Kidney epithelial cell (primary cell): ENCODE measurements at regions not wholly inside any gene's neighbourhood (a gene's known extent, or its start where the extent isn't known, plus 50 kb on each side); places are given as distances from the start of the nearest gene placed in this dataset.

Source experiments
- DNase-seq: peaks from one replicate; pipeline ENCODE4 v3.0.0-alpha.2; 2010; ENCODE audit warnings: low read depth
- H3K27me3 ChIP-seq: 2 replicates; pipeline ENCODE4 v1.6.0; 2011; ENCODE audit warnings: low read length; ENCODE audit not compliant: control insufficient read depth, insufficient read depth
- H3K36me3 ChIP-seq: 2 replicates; pipeline ENCODE4 v1.5.1; 2011; ENCODE audit warnings: low read length; ENCODE audit not compliant: control insufficient read depth, insufficient read depth
- H3K4me3 ChIP-seq: 2 replicates; pipeline ENCODE4 v1.5.1; 2011; ENCODE audit warnings: low read depth, mild to moderate bottlenecking, control low read depth, low read length
- TF ChIP-seq, protein P1 (sequence below): IDR thresholded peaks from 2 replicates; pipeline ENCODE4 v1.5.1; 2011; ENCODE audit warnings: mild to moderate bottlenecking, moderate library complexity, low read length, control low read depth, inconsistent platforms; ENCODE audit not compliant: insufficient read depth, poor library complexity, severe bottlenecking

DNA sequence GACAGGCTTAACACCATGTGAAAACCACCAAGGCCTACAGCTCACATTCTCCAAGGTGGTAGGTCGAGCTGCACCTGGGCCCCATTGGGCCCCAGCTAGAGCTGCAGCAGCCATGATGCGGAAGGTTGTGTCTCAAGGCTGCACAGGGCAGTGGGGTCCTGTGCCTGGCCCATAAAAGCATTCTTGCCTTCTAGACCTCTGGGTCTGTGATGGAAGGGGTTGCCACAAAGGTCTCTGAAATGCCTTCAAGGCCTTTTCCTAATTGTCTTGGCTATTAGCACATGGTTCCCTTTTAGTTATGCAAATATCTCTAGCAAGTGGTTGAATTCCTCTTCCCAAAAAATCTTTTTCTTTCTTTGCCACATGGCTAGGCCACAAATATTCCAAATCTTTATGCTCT lies 52.5 kb upstream of the C11orf58 start:
- Histone ChIP-seq H3K27me3 (no peaks in the 10 kb centered on the region), H3K36me3 (no peaks in the 10 kb centered on the region), H3K4me3 (no peak overlapping the region)
- TF ChIP-seq, protein P1, sequence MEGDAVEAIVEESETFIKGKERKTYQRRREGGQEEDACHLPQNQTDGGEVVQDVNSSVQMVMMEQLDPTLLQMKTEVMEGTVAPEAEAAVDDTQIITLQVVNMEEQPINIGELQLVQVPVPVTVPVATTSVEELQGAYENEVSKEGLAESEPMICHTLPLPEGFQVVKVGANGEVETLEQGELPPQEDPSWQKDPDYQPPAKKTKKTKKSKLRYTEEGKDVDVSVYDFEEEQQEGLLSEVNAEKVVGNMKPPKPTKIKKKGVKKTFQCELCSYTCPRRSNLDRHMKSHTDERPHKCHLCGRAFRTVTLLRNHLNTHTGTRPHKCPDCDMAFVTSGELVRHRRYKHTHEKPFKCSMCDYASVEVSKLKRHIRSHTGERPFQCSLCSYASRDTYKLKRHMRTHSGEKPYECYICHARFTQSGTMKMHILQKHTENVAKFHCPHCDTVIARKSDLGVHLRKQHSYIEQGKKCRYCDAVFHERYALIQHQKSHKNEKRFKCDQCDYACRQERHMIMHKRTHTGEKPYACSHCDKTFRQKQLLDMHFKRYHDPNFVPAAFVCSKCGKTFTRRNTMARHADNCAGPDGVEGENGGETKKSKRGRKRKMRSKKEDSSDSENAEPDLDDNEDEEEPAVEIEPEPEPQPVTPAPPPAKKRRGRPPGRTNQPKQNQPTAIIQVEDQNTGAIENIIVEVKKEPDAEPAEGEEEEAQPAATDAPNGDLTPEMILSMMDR, result no peak
- DNase-seq, result no peak

DNA sequence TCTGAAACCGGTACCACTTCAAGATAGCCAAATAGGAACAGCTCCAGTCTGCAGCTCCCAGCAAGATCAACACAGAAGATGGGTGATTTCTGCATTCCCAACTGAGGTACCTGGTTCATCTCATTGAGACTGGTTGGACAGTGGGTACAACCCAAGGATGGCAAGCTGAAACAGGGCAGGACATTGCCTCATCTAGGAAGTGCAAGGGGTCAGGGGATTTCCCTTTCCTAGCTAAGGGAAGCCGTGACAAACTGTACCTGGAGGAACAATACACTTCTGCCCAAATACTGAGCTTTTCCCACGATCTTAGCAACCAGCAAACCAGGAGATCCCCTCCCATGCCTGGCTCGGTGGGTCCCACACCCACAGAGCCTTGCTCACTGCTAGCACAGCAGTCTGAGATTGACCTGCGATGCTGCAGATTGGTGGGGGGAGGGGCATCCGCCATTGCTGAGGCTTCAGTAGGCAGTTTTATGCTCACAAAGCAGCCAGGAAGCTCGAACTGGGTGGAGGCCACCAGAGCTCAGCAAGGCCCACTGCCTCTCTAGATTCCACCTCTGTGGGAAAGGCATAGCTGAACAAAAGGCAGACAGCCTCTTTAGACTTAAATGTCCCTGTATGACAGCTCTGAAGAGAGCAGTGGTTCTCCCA lies 59.9 kb upstream of the C11orf58 start:
- no peak for DNase-seq
- Histone ChIP-seq H3K27me3 (no peaks in the 10 kb centered on the region), H3K36me3 (no peaks in the 10 kb centered on the region), H3K4me3 (no peak overlapping the region)
- TF ChIP-seq, protein P1, result no peak

DNA sequence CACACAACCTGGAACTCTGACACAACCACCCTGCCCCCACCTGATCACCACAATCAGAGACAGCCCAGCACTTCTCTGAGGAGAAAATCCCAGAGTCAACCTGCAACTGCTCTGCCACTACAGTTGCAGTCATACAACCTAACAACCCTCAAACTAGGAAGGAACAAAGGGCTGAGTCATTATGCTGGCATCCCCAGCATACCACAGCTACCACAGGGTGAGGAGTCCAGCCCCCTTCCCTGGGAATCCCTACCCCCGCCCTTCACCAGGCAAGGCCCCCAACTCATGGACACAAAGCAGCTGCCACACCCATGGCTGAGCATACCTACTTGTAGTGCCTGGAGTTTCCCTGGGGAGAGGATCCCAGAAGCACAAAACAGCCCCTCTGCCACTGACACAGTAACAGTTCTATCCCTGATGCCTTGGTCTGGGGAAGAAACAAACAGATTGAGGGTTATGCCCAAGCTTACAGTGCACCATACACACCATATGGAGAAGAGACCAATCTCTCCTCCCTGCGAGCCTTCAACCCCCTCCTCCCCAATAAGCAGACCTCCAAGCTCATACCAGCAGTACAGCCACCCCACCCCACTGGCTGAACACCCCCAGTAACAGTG lies 68.5 kb upstream of the C11orf58 start:
- H3K27me3 ChIP-seq, result no peaks in the 10 kb centered on the region
- peak; percentile 85 for DNase-seq

DNA sequence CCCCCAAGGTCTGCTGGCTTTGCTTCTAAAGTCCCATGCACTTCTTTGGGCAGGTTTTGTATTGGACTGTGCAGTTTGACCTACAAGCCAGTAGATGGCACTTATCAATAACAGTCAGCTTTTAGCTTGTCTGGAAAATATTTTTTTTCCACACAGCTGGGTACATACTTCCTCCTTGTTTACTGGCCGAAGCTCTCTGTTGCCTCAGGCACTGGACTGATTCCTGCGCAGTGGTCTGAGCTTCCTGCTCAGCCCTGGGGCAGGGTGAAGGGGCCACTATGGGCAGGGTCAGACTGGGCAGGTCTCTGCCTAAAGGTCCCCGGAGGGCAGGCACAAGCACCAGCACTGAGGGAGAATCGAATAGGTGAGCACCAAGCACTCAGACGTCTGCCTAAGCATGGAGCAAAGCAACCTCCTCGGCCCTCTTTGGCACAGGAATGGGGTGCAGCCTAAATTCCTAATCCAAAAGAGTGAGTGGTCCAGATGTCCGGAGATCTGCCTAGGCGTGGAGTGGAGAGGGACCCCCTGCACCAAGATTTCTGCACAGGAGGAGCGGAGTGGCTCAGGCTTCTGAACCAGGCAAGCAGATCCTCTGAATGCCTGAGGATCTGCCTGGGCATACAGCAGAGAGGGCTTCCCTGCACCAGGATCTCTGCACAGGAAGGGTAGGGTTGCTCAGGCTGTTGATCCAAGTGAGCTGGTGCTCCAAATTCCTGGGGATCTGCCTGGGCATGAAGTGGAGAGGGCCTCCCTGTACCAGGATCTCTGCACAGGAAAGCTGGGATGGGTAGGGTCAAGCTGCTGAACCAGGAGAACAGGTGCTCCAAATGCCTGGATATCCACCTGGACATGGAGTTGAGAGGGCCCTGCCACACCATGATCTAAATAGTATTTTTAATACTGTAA lies 105.9 kb upstream of the C11orf58 start:
- DNase-seq, result no peak
- no peak overlapping the region for H3K4me3 ChIP-seq
- no peaks in the 10 kb centered on the region for H3K36me3 ChIP-seq
- TF ChIP-seq, protein P1, result peak; percentile 53
- no peaks in the 10 kb centered on the region for H3K27me3 ChIP-seq

More for the DNA sequence above, 68.5 kb upstream of the C11orf58 start:
- no peak overlapping the region for H3K4me3 ChIP-seq
- TF ChIP-seq, protein P1, result no peak
- H3K36me3 ChIP-seq, result no peaks in the 10 kb centered on the region

DNA sequence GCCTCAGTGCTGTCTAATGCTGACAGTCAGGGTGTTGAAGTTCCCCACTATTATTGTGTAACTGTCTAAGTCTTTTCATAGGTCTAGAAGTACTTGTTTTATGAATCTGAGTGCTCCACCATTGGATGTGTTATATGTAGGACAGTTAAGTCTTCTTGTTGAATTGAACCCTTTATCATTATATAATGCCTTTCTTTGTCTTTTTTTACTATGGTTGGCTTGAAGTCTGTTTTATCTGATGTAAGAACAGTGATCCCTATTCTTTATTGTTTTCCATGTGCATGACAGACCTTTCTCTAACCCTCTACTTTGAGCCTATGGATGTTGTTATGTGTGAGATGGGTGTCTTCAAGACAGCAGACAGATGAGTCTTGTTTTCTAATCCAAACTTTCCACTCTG lies 107.8 kb upstream of the C11orf58 start:
- no peak for DNase-seq
- Histone ChIP-seq H3K36me3 (no peaks in the 10 kb centered on the region), H3K27me3 (no peaks in the 10 kb centered on the region), H3K4me3 (no peak overlapping the region)
- TF ChIP-seq, protein P1, result no peak
